ENCODE measurements at regions not wholly inside any gene's neighbourhood (a gene's known extent, or its start where the extent isn't known, plus 50 kb on each side); places are given as distances from the start of the nearest gene placed in this dataset.

DNA sequence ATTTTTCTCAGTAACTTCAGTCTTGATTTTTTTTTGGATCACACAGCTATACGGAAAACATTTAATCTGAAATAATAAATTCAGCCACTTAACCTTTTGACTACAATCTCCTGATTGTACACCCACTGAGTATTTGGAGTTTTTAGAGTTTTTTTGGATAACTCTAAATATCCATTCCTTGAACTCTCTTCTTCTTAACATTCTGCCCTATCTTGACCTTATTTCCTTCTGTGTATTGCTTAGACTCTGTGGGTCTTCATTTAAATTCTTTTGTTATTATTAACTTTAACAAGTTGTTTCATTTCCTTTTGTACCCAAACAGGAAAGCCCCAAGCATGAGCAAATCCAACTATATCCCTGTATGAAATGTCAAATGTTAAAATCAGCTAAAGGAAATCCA, 170.2 kb upstream of the PTCHD4 start:
- TF ChIP-seq, protein P1, sequence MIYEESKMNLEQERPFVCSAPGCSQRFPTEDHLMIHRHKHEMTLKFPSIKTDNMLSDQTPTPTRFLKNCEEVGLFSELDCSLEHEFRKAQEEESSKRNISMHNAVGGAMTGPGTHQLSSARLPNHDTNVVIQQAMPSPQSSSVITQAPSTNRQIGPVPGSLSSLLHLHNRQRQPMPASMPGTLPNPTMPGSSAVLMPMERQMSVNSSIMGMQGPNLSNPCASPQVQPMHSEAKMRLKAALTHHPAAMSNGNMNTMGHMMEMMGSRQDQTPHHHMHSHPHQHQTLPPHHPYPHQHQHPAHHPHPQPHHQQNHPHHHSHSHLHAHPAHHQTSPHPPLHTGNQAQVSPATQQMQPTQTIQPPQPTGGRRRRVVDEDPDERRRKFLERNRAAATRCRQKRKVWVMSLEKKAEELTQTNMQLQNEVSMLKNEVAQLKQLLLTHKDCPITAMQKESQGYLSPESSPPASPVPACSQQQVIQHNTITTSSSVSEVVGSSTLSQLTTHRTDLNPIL (CRISPR knock-in tag; IDR thresholded peaks at IDR 0.05; ENCODE audit: low read depth), result no peak
- TF ChIP-seq, protein P2, sequence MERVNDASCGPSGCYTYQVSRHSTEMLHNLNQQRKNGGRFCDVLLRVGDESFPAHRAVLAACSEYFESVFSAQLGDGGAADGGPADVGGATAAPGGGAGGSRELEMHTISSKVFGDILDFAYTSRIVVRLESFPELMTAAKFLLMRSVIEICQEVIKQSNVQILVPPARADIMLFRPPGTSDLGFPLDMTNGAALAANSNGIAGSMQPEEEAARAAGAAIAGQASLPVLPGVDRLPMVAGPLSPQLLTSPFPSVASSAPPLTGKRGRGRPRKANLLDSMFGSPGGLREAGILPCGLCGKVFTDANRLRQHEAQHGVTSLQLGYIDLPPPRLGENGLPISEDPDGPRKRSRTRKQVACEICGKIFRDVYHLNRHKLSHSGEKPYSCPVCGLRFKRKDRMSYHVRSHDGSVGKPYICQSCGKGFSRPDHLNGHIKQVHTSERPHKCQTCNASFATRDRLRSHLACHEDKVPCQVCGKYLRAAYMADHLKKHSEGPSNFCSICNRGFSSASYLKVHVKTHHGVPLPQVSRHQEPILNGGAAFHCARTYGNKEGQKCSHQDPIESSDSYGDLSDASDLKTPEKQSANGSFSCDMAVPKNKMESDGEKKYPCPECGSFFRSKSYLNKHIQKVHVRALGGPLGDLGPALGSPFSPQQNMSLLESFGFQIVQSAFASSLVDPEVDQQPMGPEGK (CRISPR knock-in tag; IDR thresholded peaks at IDR 0.05; ENCODE audit: borderline replicate concordance), result no peak
- TF ChIP-seq ZFP30 (CRISPR knock-in tag; IDR thresholded peaks at IDR 0.05), result no peak
- TF ChIP-seq, protein P3, sequence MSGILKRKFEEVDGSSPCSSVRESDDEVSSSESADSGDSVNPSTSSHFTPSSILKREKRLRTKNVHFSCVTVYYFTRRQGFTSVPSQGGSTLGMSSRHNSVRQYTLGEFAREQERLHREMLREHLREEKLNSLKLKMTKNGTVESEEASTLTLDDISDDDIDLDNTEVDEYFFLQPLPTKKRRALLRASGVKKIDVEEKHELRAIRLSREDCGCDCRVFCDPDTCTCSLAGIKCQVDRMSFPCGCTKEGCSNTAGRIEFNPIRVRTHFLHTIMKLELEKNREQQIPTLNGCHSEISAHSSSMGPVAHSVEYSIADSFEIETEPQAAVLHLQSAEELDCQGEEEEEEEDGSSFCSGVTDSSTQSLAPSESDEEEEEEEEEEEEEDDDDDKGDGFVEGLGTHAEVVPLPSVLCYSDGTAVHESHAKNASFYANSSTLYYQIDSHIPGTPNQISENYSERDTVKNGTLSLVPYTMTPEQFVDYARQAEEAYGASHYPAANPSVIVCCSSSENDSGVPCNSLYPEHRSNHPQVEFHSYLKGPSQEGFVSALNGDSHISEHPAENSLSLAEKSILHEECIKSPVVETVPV (CRISPR knock-in tag; IDR thresholded peaks at IDR 0.05), result no peak
- no peak for TF ChIP-seq RARB (CRISPR knock-in tag; IDR thresholded peaks at IDR 0.05)
- TF ChIP-seq SNAI2 (CRISPR knock-in tag; IDR thresholded peaks at IDR 0.05), result no peak
- no peak for TF ChIP-seq OSR1 (CRISPR knock-in tag; IDR thresholded peaks at IDR 0.05)

All from SK-N-SH treated with all-trans-retinoic acid at 6 μM for 48 hours (cell line).